Skin of body (tissue), 1 donor: ENCODE measurements at regions not wholly inside any gene's neighbourhood (a gene's known extent, or its start where the extent isn't known, plus 50 kb on each side); places are given as distances from the start of the nearest gene placed in this dataset.

Experiments used
- DNase-seq: peaks from one replicate; lab custom pipeline; 2025; lab: John Stamatoyannopoulos, UW

- DNase-seq = no peak
Measured at GRCh38 chr15:98025237-98025636, 64.7 kb downstream of the ARRDC4 start.

DNA sequence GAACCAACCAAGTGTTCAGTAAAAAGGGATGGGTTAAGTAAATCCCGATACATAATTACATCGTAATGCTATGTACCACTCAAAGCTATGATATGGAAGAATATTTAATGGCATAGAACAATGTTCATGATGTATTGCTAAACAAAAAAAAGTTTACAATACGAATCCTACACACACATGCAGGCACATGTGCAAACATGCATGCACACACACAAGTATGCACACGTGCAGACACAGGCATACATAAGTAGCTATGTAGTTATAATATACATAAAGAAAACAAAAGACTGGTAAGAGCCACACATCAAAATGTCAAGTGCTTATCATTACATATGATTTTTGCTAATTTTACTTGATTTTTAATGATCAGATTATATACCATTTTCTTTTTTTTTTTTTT is 74.2 kb downstream of the ARRDC4 start:
- no peak for DNase-seq

DNA sequence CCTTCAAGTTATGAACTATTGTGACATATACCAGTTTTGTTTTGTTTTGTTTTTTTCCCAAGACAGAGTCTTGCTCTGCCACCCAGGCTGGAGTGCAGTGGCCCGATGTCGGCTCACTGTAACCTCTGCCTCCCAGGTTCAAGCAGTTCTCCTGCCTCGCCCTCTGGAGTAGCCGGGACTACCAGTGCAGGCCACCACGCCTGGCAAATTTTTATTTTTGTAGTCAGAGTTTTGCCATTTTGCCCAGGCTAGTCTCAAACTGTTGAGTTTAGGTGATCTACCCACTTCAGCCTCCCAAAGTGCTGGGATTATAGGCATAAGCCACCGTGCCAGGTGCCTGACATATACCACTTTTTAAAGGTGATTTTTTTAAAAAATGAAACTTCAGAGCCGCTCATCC is 74.6 kb downstream of the ARRDC4 start:
- DNase-seq = no peak

DNA sequence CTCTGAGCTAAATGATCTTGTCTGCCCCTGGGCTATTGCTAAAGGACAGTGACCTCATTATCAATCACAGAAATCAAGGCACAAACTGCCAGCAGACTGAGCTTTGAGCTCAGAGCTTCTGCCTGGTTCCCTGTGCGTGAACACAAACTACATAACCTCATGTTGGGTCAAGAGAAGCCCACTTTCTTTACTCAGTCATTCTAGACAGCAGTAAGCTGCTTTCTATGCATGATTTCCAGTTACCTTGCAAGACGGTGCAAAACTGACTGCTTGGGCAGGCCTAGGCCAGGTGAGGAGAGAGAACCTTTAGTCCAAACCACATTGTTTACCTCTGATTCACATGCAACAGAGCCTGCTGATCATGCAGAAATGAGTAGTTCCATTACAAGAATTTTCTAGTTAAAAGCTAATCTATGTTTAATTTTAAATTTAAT is 75.1 kb downstream of the ARRDC4 start:
- no peak for DNase-seq

DNA sequence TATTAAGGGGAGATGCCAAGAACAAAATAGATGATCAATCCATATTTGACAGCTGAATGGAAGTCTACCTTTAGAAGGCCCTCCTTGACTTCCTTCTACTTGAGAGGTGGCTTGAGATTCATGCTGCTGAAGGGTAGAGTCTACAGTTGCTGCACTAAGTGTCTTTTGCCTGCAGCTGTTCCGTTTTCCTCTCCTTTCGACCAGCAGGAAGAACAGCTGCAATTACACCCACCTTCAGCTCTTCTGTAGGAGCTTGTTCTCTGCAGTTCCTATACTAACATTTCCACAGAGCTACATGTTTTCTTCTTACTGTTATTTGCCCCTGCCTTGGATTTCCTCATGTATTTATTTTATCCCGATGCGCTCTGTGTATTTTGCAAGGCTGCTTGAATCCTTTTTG is 79.1 kb downstream of the ARRDC4 start:
- DNase-seq = no peak

DNA sequence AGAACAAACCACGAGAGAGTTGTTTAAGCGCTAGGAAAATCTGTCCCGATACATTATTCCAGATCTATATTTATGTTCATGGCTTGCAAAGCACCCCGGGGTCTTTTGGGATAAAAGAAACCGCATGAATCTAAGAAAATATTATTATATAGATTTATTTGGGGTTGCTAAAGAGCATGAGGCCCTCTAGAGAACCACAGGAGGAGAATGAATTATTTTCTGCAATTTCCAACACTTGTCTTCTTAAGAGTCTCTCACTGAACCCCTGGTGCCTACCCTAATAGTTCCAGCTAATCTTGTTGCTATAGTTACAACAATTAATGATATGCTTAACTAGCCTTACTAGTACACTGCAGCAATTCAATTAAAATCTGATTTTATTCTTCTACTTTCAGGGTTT is 79.6 kb downstream of the ARRDC4 start:
- no peak for DNase-seq

- no peak for DNase-seq
Measured at GRCh38 chr15:98043160-98044014, 82.9 kb downstream of the ARRDC4 start.

DNA sequence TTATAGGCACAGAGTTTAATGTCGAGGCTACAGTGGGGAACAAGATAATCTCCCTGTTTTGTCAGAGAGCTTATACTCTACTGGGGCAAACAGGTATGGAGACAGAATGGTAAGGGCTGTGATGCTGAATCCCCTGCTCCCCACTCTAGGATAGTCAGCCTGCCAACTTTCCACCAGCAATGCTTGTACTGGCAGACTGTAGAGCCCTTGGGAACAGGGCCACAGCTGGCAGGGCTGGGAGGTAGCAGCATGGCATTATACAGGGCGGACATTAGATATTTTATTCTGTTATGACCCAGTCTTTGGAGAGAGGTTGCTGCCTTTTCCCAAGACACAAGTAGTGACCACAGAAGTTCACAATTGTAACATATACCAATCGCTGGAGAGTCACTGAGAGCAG is 91.2 kb downstream of the ARRDC4 start:
- no peak for DNase-seq

DNA sequence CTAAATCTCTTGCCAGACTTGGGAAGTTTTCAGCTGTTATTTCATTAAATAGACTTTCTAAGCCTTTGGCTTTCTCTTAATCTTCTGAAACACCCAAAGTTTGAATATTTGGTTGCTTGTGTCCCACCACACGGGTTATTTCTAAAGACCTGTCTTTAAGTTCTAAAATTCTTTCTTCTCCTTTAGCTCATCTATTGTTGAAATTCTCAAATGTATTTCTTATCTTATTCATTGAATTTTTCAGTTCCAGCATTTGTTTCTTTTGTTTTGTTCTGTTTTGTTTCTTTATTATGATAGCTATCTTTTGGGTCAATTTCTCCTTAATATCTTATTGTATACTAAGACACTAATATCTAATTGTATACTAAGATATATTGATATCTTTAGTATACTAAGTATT is 97.0 kb downstream of the ARRDC4 start:
- no peak for DNase-seq

DNA sequence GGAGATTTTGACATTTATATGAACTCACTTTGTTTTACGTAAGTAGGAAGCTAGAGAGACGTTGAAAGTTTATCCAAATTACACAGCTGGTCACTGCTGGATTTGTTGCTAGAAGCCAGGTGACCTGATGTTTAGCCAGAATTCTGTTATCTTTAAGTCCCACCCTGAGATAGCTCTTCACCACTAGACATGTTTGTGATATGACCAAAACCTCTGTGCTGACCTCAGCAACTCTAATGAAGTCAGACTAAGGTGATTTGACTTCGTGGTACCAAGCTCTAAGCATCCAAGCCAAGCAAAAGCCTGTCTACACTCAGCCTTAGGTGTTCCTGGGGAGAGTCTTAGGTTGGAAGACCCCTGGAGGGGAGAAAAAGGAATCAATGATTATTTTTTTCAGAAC is 102.4 kb downstream of the ARRDC4 start:
- no peak for DNase-seq

DNA sequence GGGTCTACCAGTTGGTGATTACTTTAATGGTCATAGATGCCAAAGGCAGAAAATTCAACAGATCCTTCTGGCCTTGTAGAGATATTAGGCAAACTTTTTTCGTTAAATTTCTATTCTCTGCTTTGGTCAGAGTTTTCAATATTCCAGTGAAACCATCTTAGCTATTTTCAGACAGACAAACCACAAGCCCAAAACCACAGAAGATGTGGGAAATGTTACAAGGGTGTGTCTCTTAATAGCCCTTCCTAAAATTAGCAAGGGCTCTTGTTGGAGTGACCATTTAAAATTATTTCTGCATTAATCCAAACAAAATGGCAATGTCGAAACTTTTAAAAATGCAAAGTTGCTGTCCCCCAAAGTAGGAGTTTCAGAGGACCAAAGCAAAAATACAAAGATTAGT is 102.8 kb downstream of the ARRDC4 start:
- DNase-seq = no peak

DNA sequence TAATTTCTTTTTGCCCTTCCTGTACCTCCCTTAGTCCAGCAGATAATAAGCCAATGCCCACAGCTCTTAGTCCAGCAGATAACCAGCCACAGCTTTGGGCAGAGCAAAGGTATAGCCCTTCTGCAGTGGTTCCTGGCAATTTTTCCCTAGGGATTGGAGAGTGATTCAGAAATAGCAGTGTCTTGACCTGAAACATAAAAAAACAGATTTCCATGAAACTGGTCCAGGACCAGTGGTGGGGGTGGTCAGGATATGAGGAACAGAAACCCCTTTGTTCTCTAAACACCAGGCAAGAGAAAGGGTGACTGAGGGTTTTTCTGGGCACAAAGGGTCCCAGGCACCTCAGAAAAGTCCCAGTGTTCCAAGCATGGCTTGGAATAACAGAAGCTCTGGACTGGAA is 103.4 kb downstream of the ARRDC4 start:
- DNase-seq = no peak

GRCh38 chr15:98067339-98067738 is 106.8 kb downstream of the ARRDC4 start:
- DNase-seq = no peak

DNA sequence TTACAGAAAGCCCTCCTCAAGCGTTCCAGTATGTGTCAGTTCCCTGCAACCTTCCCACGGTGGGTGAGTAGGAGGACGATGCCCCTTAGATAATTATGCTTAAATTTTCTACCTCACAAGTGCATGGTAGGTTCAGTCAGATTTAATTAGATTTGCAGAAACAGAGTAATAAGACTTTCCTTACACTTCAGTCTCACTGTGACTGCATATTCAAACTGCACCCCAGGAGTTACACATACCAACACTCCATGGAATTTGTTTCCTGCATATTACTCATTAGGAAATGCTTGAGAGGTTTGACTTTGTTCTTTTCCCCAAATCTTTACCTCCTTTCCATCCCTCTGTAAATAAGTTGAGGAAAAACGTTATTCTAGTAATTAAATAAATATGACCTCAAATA is 108.8 kb downstream of the ARRDC4 start:
- no peak for DNase-seq

GRCh38 chr15:98070137-98070536 is 109.6 kb downstream of the ARRDC4 start:
- DNase-seq = no peak

- no peak for DNase-seq
Measured at GRCh38 chr15:98071786-98072185, 111.3 kb downstream of the ARRDC4 start.

DNA sequence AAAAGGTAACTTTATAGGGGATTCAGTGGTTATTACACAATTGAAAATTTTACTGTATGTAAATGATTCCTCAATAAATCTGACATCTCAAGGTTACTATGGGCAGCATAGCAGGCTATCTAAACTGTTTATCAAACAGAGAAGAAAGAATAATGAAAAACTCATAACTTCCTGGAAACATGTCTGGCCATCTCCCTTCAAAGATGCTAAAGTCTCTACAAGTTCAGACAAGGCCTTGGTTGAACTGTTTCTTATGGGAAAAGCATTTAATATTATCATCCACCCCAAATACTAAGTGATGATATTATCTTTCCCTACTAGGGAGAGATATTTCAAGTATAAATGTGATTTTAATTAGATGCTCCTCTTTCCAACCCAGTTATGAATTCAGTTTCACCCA is 114.9 kb downstream of the ARRDC4 start:
- DNase-seq = no peak

DNA sequence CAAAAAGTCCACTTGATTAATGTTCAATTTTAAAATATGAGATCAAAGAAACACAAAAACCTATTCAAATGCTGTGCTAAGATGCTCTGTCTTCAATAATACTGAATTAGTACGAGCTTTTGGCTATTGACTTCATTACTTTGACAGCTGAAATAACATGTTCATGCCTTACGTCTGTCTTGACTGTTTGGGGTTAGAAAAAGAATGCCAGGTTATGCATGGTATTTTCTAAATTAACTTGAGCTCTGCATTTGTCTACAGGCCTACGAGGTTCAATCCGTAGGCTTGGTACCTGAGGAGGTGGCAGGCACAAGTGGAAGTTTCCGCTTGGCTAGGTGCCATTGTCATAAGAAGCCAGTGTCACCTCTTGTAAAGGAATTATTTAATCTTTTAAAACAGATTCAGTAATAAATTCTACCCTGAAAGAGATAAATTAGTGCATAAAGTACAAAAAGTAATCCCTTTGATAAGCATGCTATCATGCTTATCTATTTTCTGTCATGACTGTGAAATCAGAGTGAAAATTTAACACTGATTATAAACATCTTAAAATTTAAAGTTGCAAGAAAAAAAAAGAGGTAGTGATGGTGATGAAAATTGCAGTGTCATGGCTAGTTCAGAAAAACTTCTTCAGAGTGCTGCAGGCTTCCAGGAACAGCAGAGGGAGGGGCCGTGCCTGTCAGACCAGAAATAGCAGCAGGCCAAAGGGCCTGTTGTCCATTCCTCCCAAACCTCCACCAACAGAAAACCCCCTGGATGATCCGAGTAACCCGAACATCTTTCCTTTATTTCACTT is 115.7 kb downstream of the ARRDC4 start:
- no peak for DNase-seq

DNA sequence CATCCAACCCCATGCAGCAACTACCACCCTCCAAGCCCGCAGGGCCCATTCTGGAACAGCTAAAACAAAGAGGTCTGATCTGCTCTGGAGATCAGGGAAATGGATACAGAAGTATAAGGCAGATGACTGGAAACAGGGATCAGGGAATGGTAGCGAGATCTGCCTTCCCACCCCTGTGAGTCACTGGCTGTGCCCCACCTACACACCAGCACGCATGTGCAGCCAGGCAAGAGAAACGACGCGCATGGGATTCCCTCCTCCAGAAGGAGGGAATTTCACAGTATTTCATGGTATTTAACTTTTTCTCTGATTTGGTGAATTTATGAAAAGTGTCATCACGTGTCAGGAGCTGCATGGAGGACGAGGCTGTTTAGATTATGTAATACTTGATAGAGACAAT is 116.7 kb downstream of the ARRDC4 start:
- no peak for DNase-seq

- no peak for DNase-seq
Measured at GRCh38 chr15:98080791-98081190, 120.3 kb downstream of the ARRDC4 start.

- no peak for DNase-seq
Measured at GRCh38 chr15:98083203-98083910, 122.9 kb downstream of the ARRDC4 start.

GRCh38 chr15:98085003-98085639 is 124.6 kb downstream of the ARRDC4 start:
- peak; percentile 21 for DNase-seq
